ENCODE measurements at regions not wholly inside any gene's neighbourhood (a gene's known extent, or its start where the extent isn't known, plus 50 kb on each side); places are given as distances from the start of the nearest gene placed in this dataset.

DNA sequence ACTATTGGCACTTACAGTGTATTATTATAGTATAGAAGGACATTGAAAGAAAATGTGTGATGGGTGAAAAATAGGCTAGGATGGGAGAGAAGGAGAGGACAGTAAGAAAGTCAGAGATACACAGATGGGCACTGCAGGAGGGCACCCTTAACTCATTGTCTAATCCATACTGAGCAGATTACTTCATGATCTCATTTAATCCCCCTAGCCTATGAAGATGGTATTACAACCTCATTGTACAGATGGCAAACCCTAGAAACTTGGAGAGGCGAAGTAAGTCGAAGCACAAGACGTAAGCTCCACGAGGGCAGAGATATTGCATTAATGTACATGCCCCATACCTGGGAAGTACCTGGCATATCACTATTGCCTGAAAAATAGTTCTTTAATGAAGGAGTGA is 346.9 kb upstream of the DAB1 start:
- no peak for DNase-seq (ENCODE audit: low spot score)

DNA sequence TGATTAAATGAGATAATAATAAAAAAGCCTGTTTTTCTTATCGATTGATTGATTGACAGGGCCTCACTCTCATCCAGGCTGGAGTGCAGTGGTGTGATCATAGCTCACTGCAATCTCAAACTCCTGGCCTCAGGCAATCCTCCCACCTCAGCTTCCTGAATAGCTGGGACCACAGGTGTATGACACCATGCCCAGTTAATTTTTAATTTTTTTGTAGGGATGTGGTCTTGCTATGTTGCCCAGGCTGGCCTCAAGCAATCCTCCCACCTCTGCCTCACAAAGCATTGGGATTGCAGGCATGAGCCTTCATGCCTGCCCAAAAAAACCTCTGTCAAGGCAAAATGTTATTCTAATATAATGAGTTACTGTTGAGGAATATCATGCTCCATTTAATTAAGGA is 346.4 kb upstream of the DAB1 start:
- DNase-seq (ENCODE audit: low spot score): no peak
- TF ChIP-seq, protein P1, sequence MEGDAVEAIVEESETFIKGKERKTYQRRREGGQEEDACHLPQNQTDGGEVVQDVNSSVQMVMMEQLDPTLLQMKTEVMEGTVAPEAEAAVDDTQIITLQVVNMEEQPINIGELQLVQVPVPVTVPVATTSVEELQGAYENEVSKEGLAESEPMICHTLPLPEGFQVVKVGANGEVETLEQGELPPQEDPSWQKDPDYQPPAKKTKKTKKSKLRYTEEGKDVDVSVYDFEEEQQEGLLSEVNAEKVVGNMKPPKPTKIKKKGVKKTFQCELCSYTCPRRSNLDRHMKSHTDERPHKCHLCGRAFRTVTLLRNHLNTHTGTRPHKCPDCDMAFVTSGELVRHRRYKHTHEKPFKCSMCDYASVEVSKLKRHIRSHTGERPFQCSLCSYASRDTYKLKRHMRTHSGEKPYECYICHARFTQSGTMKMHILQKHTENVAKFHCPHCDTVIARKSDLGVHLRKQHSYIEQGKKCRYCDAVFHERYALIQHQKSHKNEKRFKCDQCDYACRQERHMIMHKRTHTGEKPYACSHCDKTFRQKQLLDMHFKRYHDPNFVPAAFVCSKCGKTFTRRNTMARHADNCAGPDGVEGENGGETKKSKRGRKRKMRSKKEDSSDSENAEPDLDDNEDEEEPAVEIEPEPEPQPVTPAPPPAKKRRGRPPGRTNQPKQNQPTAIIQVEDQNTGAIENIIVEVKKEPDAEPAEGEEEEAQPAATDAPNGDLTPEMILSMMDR (IDR thresholded peaks at IDR 0.05; ENCODE audit: extremely low read depth, missing control alignments): no peak

More for the DNA sequence above, 346.9 kb upstream of the DAB1 start:
- TF ChIP-seq, protein P1 (IDR thresholded peaks at IDR 0.05; ENCODE audit: extremely low read depth, missing control alignments): no peak

DNA sequence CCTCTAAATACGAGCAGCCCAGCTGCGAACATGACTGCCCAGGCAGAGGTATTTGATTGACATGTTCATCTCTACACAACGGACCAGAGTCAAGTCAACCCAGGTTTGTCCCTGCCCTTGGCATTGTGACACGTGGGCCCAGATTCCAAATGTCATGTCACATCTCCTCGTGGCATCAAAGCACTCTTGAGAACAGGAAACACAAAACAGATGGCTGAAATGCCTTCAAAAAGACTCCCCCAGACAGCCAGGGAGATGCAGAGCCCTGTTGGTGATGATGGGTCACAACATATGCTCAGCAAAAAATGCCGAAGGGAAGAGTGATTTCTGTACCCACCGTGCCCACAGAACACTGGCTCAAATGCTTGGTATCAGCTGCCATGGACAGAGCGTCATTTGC is 337.8 kb upstream of the DAB1 start:
- TF ChIP-seq, protein P1 (IDR thresholded peaks at IDR 0.05; ENCODE audit: extremely low read depth, missing control alignments): no peak

DNA sequence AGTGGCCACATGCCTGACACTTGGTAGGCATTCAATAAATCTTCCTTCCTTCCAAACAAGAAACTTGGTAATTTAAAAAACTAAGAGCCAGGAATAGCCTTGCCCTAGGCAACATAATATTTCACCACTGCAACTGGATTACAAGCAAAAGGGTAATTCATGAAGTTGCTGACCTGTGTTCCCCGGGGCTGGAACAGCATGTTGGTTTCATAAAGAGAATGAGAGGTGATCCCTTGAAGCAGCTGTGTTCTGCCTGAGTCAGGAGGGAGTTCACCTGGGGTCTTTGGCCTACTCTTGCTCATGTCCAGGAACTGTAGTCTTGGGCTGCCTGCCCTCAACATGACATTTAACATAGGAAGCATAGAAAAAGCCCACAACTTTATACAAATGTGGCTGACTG is 329.0 kb upstream of the DAB1 start:
- no peak for DNase-seq (ENCODE audit: low spot score)
- TF ChIP-seq, protein P1 (IDR thresholded peaks at IDR 0.05; ENCODE audit: extremely low read depth, missing control alignments): no peak

More for the DNA sequence above, 337.8 kb upstream of the DAB1 start:
- DNase-seq (ENCODE audit: low spot score): no peak

DNA sequence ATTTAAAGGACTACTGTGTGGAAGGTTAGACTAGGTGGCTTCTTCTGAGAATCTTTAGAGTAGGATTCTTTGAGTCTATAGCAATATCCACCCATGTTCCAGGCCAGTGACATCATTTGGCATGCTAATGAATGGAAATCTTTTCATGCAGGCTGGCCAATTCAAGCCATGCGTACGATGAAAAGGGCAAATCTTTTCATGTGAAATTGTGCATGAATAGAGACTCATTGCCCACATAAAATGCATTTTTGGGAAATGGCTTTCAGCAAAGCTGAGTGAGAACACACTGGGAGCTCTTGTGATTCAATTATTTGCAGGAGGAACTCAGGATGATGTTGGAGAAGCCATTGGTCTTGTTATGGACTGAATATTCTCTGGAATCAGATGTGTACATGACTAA is 324.9 kb upstream of the DAB1 start:
- TF ChIP-seq, protein P1 (IDR thresholded peaks at IDR 0.05; ENCODE audit: extremely low read depth, missing control alignments): no peak
- DNase-seq (ENCODE audit: low spot score): no peak

DNA sequence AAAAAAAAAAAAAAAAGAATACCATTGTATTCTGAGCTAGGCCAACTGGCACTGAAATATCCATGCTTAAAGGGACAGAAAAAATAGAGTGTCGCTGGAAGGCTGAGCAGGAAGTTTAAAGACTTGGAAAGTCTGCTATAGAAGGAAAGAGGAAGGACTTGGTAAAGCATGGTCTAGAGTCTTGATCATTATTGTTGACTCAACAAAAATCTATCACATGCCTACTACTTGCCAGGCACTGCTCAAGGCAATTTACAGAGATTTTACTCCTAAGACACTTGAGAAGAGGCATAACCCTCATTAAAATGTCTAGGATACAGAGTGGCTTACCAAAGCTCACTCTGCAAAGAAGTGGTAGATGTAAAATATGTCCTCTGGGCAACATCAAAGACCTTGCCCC is 324.0 kb upstream of the DAB1 start:
- DNase-seq (ENCODE audit: low spot score): no peak
- TF ChIP-seq, protein P1 (IDR thresholded peaks at IDR 0.05; ENCODE audit: extremely low read depth, missing control alignments): no peak

DNA sequence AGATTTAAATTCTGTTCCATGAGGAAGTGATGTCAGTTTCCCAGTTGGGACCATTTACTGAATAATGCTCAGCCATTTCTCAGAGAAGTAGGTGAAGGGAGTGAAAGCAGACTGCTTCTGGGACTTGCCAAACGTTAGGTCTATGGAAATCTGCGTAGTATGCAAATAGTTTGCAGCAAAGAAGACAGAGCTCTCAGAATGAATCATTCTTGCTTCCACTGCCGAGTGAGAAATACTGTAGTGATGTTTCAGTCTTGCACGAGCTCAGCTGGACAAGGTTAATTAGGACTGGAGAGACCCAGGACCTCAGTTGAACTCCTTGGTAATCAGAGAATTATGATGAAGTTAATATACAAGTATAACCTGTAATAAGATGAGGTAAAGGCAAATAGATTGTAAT is 317.7 kb upstream of the DAB1 start:
- TF ChIP-seq, protein P1 (IDR thresholded peaks at IDR 0.05; ENCODE audit: extremely low read depth, missing control alignments): no peak
- DNase-seq (ENCODE audit: low spot score): peak; percentile 26
